ENCODE measurements at regions not wholly inside any gene's neighbourhood (a gene's known extent, or its start where the extent isn't known, plus 50 kb on each side); places are given as distances from the start of the nearest gene placed in this dataset.
"Not testable (repeated sequence)": the region's sequence is repeated elsewhere in the genome, so short reads cannot be mapped to it uniquely, and the experiment has no call there.

GRCh38 chr4:137853424-137853823 is 321.1 kb upstream of the PCDH18 start:
- Histone ChIP-seq H3K4me3 (ENCODE audit: low read depth in 2 of 2, low read length in 2 of 2) (no peak overlapping the region), H3K27me3 (ENCODE audit: control insufficient read depth, insufficient read depth, low read length) (no peaks in the 10 kb centered on the region), H3K36me3 (ENCODE audit: control insufficient read depth, insufficient read depth, low read length) (no peaks in the 10 kb centered on the region), H3K27ac (ENCODE audit: low read length) (no peak overlapping the region), H3K9me3 (ENCODE audit: control insufficient read depth, insufficient read depth, low read depth, low read length) (no peaks in the 10 kb centered on the region), H3K4me1 (ENCODE audit: control insufficient read depth, insufficient read depth, low read length) (no peaks in the 10 kb centered on the region)
- intact Hi-C loops (cut with micrococcal nuclease; ENCODE audit: unreplicated experiment) (no loop called here), in situ Hi-C loops (cut with HindIII; ENCODE audit: low pct_unique_long_range_greater_than_20kb, low sequenced_read_pairs) (no loop called here)
- POLR2A ChIA-PET: no interaction called here
- CTCF ChIA-PET: no interaction called here
- no peak for TF ChIP-seq SIN3A (IDR thresholded peaks at IDR 0.05; ENCODE audit: borderline replicate concordance, insufficient read depth, low read depth, low read length)
- no peak for TF ChIP-seq TCF7L2 (IDR thresholded peaks at IDR 0.05; ENCODE audit: low read depth, low read length)
- ATAC-seq (no peak), DNase-seq (ENCODE audit: low read depth, low spot score) (no peak)
- BruUV-seq (replicated peaks): no TSS peak

- ATAC-seq (no peak), DNase-seq (ENCODE audit: low read depth, low spot score) (no peak)
- no peak for TF ChIP-seq REST (IDR thresholded peaks at IDR 0.05; ENCODE audit: insufficient read depth in 1 of 2, low read depth in 2 of 2, low read length in 1 of 2)
- no peak for TF ChIP-seq CTCF (IDR thresholded peaks at IDR 0.05)
- no peak for TF ChIP-seq POLR2AphosphoS5 (IDR thresholded peaks at IDR 0.05; ENCODE audit: low read depth, low read length)
- no peak for TF ChIP-seq TCF7L2 (IDR thresholded peaks at IDR 0.05; ENCODE audit: low read depth, low read length)
- no peak for TF ChIP-seq SIN3A (IDR thresholded peaks at IDR 0.05; ENCODE audit: borderline replicate concordance, insufficient read depth, low read depth, low read length)
- H3K27me3 ChIP-seq (ENCODE audit: control insufficient read depth, insufficient read depth, low read length): no peaks in the 10 kb centered on the region
- no peaks in the 10 kb centered on the region for H3K4me1 ChIP-seq (ENCODE audit: control insufficient read depth, insufficient read depth, low read length)
- POLR2A ChIA-PET: no interaction called here
- no peaks in the 10 kb centered on the region for H3K9me3 ChIP-seq (ENCODE audit: control insufficient read depth, insufficient read depth, low read depth, low read length)
- no peaks in the 10 kb centered on the region for H3K36me3 ChIP-seq (ENCODE audit: control insufficient read depth, insufficient read depth, low read length)
- no TSS peak for BruUV-seq (replicated peaks)
- in situ Hi-C loops (cut with HindIII; ENCODE audit: low pct_unique_long_range_greater_than_20kb, low sequenced_read_pairs): no loop called here
- H3K27ac ChIP-seq (ENCODE audit: low read length): no peak overlapping the region
- CTCF ChIA-PET: no interaction called here
- intact Hi-C loops (cut with micrococcal nuclease; ENCODE audit: unreplicated experiment): no loop called here
- no peak overlapping the region for H3K4me3 ChIP-seq (ENCODE audit: low read depth in 2 of 2, low read length in 2 of 2)
These were observed 320.0 kb upstream of the PCDH18 start for GRCh38 chr4:137852326-137852725.

GRCh38 chr4:137851435-137851834 is 319.1 kb upstream of the PCDH18 start:
- POLR2A ChIA-PET: no interaction called here
- DNase-seq (ENCODE audit: low read depth, low spot score): no peak
- Histone ChIP-seq H3K4me1 (ENCODE audit: control insufficient read depth, insufficient read depth, low read length) (no peaks in the 10 kb centered on the region), H3K36me3 (ENCODE audit: control insufficient read depth, insufficient read depth, low read length) (no peaks in the 10 kb centered on the region), H3K9me3 (ENCODE audit: control insufficient read depth, insufficient read depth, low read depth, low read length) (no peaks in the 10 kb centered on the region), H3K27me3 (ENCODE audit: control insufficient read depth, insufficient read depth, low read length) (no peaks in the 10 kb centered on the region), H3K27ac (ENCODE audit: low read length) (no peak overlapping the region), H3K4me3 (ENCODE audit: low read depth in 2 of 2, low read length in 2 of 2) (no peak overlapping the region)
- intact Hi-C loops (cut with micrococcal nuclease; ENCODE audit: unreplicated experiment) (no loop called here), in situ Hi-C loops (cut with HindIII; ENCODE audit: low pct_unique_long_range_greater_than_20kb, low sequenced_read_pairs) (no loop called here)
- BruUV-seq (replicated peaks): no TSS peak
- TF ChIP-seq CTCF (IDR thresholded peaks at IDR 0.05) (no peak), SIN3A (IDR thresholded peaks at IDR 0.05; ENCODE audit: borderline replicate concordance, insufficient read depth, low read depth, low read length) (no peak), TCF7L2 (IDR thresholded peaks at IDR 0.05; ENCODE audit: low read depth, low read length) (no peak), REST (IDR thresholded peaks at IDR 0.05; ENCODE audit: insufficient read depth in 1 of 2, low read depth in 2 of 2, low read length in 1 of 2) (no peak), POLR2AphosphoS5 (IDR thresholded peaks at IDR 0.05; ENCODE audit: low read depth, low read length) (no peak)
- CTCF ChIA-PET: no interaction called here
- no peak for ATAC-seq

GRCh38 chr4:137827945-137828344 is 295.7 kb upstream of the PCDH18 start:
- H3K36me3 ChIP-seq (ENCODE audit: control insufficient read depth, insufficient read depth, low read length); H3K4me1 ChIP-seq (ENCODE audit: control insufficient read depth, insufficient read depth, low read length); H3K27ac ChIP-seq (ENCODE audit: low read length); BruUV-seq (replicated peaks); DNase-seq (ENCODE audit: low read depth, low spot score); CTCF ChIA-PET; POLR2A ChIA-PET; H3K27me3 ChIP-seq (ENCODE audit: control insufficient read depth, insufficient read depth, low read length); ATAC-seq; in situ Hi-C loops (cut with HindIII; ENCODE audit: low pct_unique_long_range_greater_than_20kb, low sequenced_read_pairs); H3K9me3 ChIP-seq (ENCODE audit: control insufficient read depth, insufficient read depth, low read depth, low read length); H3K4me3 ChIP-seq (ENCODE audit: low read depth in 2 of 2, low read length in 2 of 2): not testable (repeated sequence)
- intact Hi-C loops (cut with micrococcal nuclease; ENCODE audit: unreplicated experiment): loop anchor here (10.0 kb wide), 1 partner anchor 207 kb away; no protein-coding TSS in a partner anchor

Data from Panc1 (cell line).